WTC11 (cell line): ENCODE measurements at regions not wholly inside any gene's neighbourhood (a gene's known extent, or its start where the extent isn't known, plus 50 kb on each side); places are given as distances from the start of the nearest gene placed in this dataset.

ENCODE experiments used
- ATF3 ChIP-seq: sonication (generic); formaldehyde crosslinking; conservative IDR thresholded peaks from 2 replicates; pipeline ENCODE4 v1.8.1; 2022; ENCODE audit warnings: mild to moderate bottlenecking, missing genetic modification reagents
- CTCF ChIP-seq: fragments of 200-600 bp; IDR thresholded peaks from 2 replicates; pipeline ENCODE4 v1.8.0; 2022; ENCODE audit warnings: antibody characterized with exemption
- ETV6 ChIP-seq: sonication (generic); formaldehyde crosslinking; IDR thresholded peaks from 2 replicates; pipeline ENCODE4 v1.8.1; 2022; ENCODE audit warnings: mild to moderate bottlenecking, missing genetic modification reagents
- JUN ChIP-seq: sonication (generic); formaldehyde crosslinking; IDR thresholded peaks from 2 replicates; pipeline ENCODE4 v1.8.0; 2023; ENCODE audit warnings: mild to moderate bottlenecking, missing genetic modification reagents
- MAX ChIP-seq: sonication (generic); formaldehyde crosslinking; IDR thresholded peaks from 2 replicates; pipeline ENCODE4 v1.8.0; 2022; ENCODE audit warnings: mild to moderate bottlenecking, missing genetic modification reagents
- ZNF138 ChIP-seq: sonication (generic); formaldehyde crosslinking; conservative IDR thresholded peaks from 2 replicates; pipeline ENCODE4 v1.8.1; 2022; ENCODE audit warnings: mild to moderate bottlenecking, moderate library complexity, missing genetic modification reagents
- ZNF219 ChIP-seq: sonication (generic); formaldehyde crosslinking; IDR thresholded peaks from 2 replicates; pipeline ENCODE4 v1.8.0; 2023; ENCODE audit warnings: missing genetic modification reagents, mild to moderate bottlenecking, borderline replicate concordance
- TF ChIP-seq, protein P1 (sequence below): sonication (generic); formaldehyde crosslinking; IDR thresholded peaks from 2 replicates; pipeline ENCODE4 v1.8.0; 2023; ENCODE audit warnings: missing genetic modification reagents
- TF ChIP-seq, protein P2 (sequence below): sonication (generic); formaldehyde crosslinking; IDR thresholded peaks from 2 replicates; pipeline ENCODE4 v1.8.1; 2022; ENCODE audit warnings: mild to moderate bottlenecking, moderate library complexity, missing genetic modification reagents

- TF ChIP-seq CTCF (no peak), ZNF219 (CRISPR knock-in tag) (no peak), ZNF138 (no peak), MAX (CRISPR knock-in tag) (no peak), ETV6 (CRISPR knock-in tag) (no peak), JUN (no peak), ATF3 (CRISPR knock-in tag) (no peak)
- TF ChIP-seq, protein P1, sequence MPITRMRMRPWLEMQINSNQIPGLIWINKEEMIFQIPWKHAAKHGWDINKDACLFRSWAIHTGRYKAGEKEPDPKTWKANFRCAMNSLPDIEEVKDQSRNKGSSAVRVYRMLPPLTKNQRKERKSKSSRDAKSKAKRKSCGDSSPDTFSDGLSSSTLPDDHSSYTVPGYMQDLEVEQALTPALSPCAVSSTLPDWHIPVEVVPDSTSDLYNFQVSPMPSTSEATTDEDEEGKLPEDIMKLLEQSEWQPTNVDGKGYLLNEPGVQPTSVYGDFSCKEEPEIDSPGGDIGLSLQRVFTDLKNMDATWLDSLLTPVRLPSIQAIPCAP (CRISPR knock-in tag), result no peak
- TF ChIP-seq, protein P2, sequence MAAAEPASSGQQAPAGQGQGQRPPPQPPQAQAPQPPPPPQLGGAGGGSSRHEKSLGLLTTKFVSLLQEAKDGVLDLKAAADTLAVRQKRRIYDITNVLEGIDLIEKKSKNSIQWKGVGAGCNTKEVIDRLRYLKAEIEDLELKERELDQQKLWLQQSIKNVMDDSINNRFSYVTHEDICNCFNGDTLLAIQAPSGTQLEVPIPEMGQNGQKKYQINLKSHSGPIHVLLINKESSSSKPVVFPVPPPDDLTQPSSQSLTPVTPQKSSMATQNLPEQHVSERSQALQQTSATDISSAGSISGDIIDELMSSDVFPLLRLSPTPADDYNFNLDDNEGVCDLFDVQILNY (CRISPR knock-in tag), result no peak
These were observed 102.9 kb upstream of the CCDC196 start for GRCh38 chr14:66383257-66383656.
